Prostate gland (tissue), 2 donors: ENCODE measurements at regions not wholly inside any gene's neighbourhood (a gene's known extent, or its start where the extent isn't known, plus 50 kb on each side); places are given as distances from the start of the nearest gene placed in this dataset.
"Not testable (repeated sequence)": the region's sequence is repeated elsewhere in the genome, so short reads cannot be mapped to it uniquely, and the experiment has no call there.

ENCODE experiments used
- DNase-seq: peaks from one replicate; pipeline ENCODE4 v3.0.0-alpha.2; 2019; ENCODE audit warnings: low spot score
- H3K27ac ChIP-seq, 2 donors: fragments of 200-600 bp; sonication (generic); 2 replicates each; pipeline ENCODE4 v1.5.1; 2017 to 2019
- H3K27me3 ChIP-seq: fragments of 200-600 bp; sonication (generic); replicated peaks from 2 replicates; pipeline ENCODE4 v1.5.1; 2019; ENCODE audit not compliant: insufficient read depth
- H3K36me3 ChIP-seq, 2 donors: fragments of 200-600 bp; sonication (generic); 1 replicate in 1 of 2; 2 replicates in 1 of 2; pipeline versions ENCODE4 v1.5.1 to v1.8.1; 2017 to 2019
- H3K4me1 ChIP-seq: fragments of 200-600 bp; sonication (generic); replicated peaks from 2 replicates; pipeline ENCODE4 v1.5.1; 2019
- H3K4me3 ChIP-seq, 2 donors: fragments of 200-600 bp; sonication (generic); 2 replicates each; pipeline ENCODE4 v1.5.1; 2017 to 2019
- H3K9me3 ChIP-seq: fragments of 200-600 bp; sonication (generic); 2 replicates; pipeline ENCODE4 v1.5.1; 2017
- CTCF ChIP-seq, 4 experiments: fragments of 200-600 bp in 2 of 4; fragments of 450-650 bp in 2 of 4; sonication (generic) in 2 of 4; IDR thresholded peaks; 1 replicate in 3 of 4; 2 replicates in 1 of 4; pipeline ENCODE4 v1.5.1; 2016 to 2019; ENCODE audit warnings: antibody characterized with exemption in 4 of 4, mild to moderate bottlenecking in 2 of 4, moderate library complexity in 2 of 4
- POLR2A ChIP-seq: fragments of 450-650 bp; IDR thresholded peaks from one replicate; pipeline ENCODE4 v1.6.1; 2016; ENCODE audit warnings: antibody characterized with exemption, mild to moderate bottlenecking
- POLR2AphosphoS5 ChIP-seq: sonication (generic); formaldehyde crosslinking; IDR thresholded peaks from one replicate; pipeline ENCODE4 v1.6.1; 2017; ENCODE audit warnings: antibody characterized with exemption
- WGBS: methylation state at CpG from one replicate; pipeline ENCODE4 v1.1.5; 2018; 5-methylcytosine and 5-hydroxymethylcytosine counted together
- intact Hi-C: fragments of 100-400 bp; cut with DNase I; formaldehyde crosslinking; loops from one replicate; pipeline ENCODE4 v1.14.2; 2022

- Histone ChIP-seq H3K27ac (no peak overlapping the region), H3K9me3 (no peaks in the 10 kb centered on the region), H3K27me3 (no peaks in the 10 kb centered on the region), H3K36me3 (no peaks in the 10 kb centered on the region), H3K4me1 (no peaks in the 10 kb centered on the region), H3K4me3 (no peak overlapping the region)
- TF ChIP-seq POLR2AphosphoS5 = no peak
- TF ChIP-seq POLR2A = no peak
- TF ChIP-seq CTCF (IDR thresholded peaks at IDR 0.05) = no peak
- DNase-seq = no peak
- WGBS = 67% methylated on average over 2 of the region's 2 CpGs
- intact Hi-C loops = no loop called here
Observed at GRCh38 chr3:104066658-104067057, 1300.1 kb upstream of the ALCAM start.

- TF ChIP-seq POLR2AphosphoS5 (no peak), POLR2A (no peak), CTCF (IDR thresholded peaks at IDR 0.05) (no peak)
- 82% methylated on average over 3 of the region's 3 CpGs for WGBS
- Histone ChIP-seq H3K27me3 (no peaks in the 10 kb centered on the region), H3K4me3 (no peak overlapping the region), H3K36me3 (no peaks in the 10 kb centered on the region), H3K9me3 (no peaks in the 10 kb centered on the region), H3K4me1 (no peaks in the 10 kb centered on the region), H3K27ac (no peak overlapping the region)
- intact Hi-C loops = no loop called here
- no peak for DNase-seq
Observed at GRCh38 chr3:104069114-104069513, 1297.6 kb upstream of the ALCAM start.

- no peak for DNase-seq
- intact Hi-C loops = no loop called here
- TF ChIP-seq CTCF (IDR thresholded peaks at IDR 0.05) (no peak), POLR2AphosphoS5 (no peak), POLR2A (no peak)
- H3K4me3 ChIP-seq = no peak overlapping the region
- 52% methylated on average over 1 of the region's 1 CpG for WGBS
- H3K27ac ChIP-seq = no peak overlapping the region
- H3K36me3 ChIP-seq = no peaks in the 10 kb centered on the region
- H3K9me3 ChIP-seq = no peaks in the 10 kb centered on the region
- H3K27me3 ChIP-seq = no peaks in the 10 kb centered on the region
- no peaks in the 10 kb centered on the region for H3K4me1 ChIP-seq
Observed at GRCh38 chr3:104070906-104071305, 1295.8 kb upstream of the ALCAM start.

GRCh38 chr3:104080088-104080626 lies 1286.6 kb upstream of the ALCAM start:
- Histone ChIP-seq H3K36me3 (no peaks in the 10 kb centered on the region), H3K27ac (no peak overlapping the region), H3K9me3 (no peaks in the 10 kb centered on the region), H3K27me3 (no peaks in the 10 kb centered on the region), H3K4me1 (no peaks in the 10 kb centered on the region), H3K4me3 (no peak overlapping the region)
- DNase-seq = no peak
- TF ChIP-seq CTCF (IDR thresholded peaks at IDR 0.05) = no peak
- TF ChIP-seq POLR2AphosphoS5 = no peak
- TF ChIP-seq POLR2A = no peak
- whole genome bisulfite sequencing = 72% methylated on average over 1 of the region's 1 CpG
- intact Hi-C loops = no loop called here

- Histone ChIP-seq H3K27ac (no peak overlapping the region), H3K9me3 (no peaks in the 10 kb centered on the region), H3K4me1 (no peaks in the 10 kb centered on the region), H3K4me3 (no peak overlapping the region), H3K27me3 (no peaks in the 10 kb centered on the region), H3K36me3 (no peaks in the 10 kb centered on the region)
- TF ChIP-seq POLR2AphosphoS5 = no peak
- no peak for TF ChIP-seq POLR2A
- no peak for TF ChIP-seq CTCF (IDR thresholded peaks at IDR 0.05)
- no peak for DNase-seq
- intact Hi-C loops = no loop called here
Observed at GRCh38 chr3:104088738-104089137, 1278.0 kb upstream of the ALCAM start.

- H3K4me3 ChIP-seq, H3K9me3 ChIP-seq, H3K36me3 ChIP-seq, H3K4me1 ChIP-seq, H3K27me3 ChIP-seq, H3K27ac ChIP-seq, DNase-seq, intact Hi-C loops: not testable (repeated sequence)
- 19% methylated on average over 3 of the region's 3 CpGs for WGBS
Observed at GRCh38 chr3:104089987-104090386, 1276.7 kb upstream of the ALCAM start.
